ENCODE measurements at regions not wholly inside any gene's neighbourhood (a gene's known extent, or its start where the extent isn't known, plus 50 kb on each side); places are given as distances from the start of the nearest gene placed in this dataset.
"Not testable (repeated sequence)": the region's sequence is repeated elsewhere in the genome, so short reads cannot be mapped to it uniquely, and the experiment has no call there.

DNA sequence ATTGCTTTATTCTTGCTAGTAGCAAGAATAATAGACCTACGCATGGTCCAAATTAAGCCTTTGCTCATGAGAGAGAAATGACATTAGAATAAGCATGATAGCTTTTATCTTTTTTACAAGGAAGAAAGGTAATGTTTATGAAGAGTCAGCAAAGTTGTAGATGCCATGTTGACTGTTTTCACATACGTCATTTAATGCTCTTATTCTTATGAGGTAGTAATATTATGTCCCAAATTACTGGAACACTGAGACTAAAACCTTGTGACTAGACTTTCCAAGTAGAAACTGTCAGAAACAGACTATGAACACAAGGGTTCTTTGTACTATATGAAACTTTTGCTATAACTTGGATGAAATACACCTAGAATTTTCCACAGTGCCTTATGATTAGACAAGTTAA lies 552.8 kb upstream of the SLC8A1 start:
- intact Hi-C loops (cut with DNase I) = no loop called here
- no peak for DNase-seq (ENCODE audit: low spot score)

DNA sequence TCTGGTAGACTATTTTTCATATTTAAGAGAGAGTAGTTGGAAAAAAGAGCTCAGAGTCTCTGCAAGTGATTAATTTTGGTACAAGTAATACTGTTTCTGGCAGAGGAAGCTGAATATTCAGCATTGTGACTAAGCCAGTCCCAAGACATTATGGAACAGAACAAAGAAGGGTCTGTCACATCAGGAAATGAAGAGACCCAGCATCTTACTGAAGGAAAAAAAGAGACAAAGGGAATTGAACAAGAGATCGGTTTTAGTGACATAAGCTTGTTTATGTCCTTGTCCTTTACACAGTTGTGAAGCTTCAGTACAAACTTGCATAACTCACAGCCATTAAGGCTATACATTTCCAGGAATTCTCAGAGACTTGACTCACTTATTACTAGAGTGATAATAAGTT lies 568.5 kb upstream of the SLC8A1 start:
- intact Hi-C loops (cut with DNase I) = no loop called here
- no peak for DNase-seq (ENCODE audit: low spot score)

DNA sequence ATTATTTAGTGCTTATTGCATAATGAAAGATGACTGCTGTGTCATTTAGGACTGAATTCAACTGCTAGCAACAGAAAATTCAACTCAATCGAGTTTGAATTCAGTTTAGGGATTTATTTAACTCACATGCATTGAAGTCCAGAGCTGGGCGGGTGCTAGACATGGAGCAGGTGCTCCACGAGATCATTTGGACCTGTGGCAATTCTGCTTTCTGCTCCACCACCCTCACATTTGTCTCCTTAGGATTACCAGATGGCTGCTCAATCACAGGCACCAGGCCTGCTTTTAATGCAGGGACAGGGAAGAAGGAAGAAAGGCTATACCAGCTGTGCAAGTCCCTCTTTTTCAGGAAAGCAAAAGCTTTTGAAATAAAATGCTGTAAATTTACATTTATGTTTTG lies 572.9 kb upstream of the SLC8A1 start:
- DNase-seq (ENCODE audit: low spot score) = no peak
- intact Hi-C loops (cut with DNase I) = no loop called here

GRCh38 chr2:41026613-41027012 lies 574.7 kb upstream of the SLC8A1 start:
- intact Hi-C loops (cut with DNase I) = no loop called here
- no peak for DNase-seq (ENCODE audit: low spot score)

DNA sequence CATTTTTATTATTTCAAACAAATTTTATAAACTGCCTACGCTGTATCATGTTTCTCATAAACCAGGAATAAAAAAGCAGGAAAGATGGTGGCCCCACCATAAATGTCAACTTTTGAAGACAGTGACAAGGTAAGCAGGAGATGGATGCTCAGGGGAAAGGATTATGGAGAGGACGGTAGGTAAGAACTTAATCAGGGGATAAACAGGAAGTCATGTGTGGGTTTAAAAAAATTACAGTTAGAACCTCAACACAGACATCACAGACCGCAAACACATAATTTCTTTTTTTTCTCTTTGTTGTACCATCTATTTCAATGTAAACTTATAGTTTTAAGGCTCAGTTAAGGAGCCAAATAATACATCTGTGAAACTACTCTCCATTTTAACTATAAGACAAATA lies 575.2 kb upstream of the SLC8A1 start:
- no peak for DNase-seq (ENCODE audit: low spot score)
- intact Hi-C loops (cut with DNase I) = no loop called here

DNA sequence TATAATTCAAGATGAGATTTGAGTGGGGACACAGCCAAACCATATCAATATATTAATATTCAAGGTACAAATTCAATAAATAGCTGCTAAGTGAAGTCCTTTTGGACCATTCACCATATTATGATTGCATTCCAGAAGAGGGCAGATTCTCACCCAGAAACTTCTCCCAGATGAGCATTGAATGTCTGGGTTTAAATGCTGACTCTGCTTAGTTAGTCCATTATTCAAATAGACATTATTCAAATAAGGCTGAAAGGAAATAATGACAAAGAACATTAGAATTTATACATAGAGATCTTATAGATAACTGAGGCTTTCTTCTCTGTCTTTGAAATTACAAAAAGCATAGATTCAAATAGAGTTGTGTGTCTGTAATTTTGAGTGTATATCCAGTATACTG lies 579.4 kb upstream of the SLC8A1 start:
- DNase-seq (ENCODE audit: low spot score) = no peak
- intact Hi-C loops (cut with DNase I) = no loop called here

- intact Hi-C loops (cut with DNase I) = no loop called here
- DNase-seq (ENCODE audit: low spot score) = no peak
These were observed 580.8 kb upstream of the SLC8A1 start for GRCh38 chr2:41032715-41033114.

DNA sequence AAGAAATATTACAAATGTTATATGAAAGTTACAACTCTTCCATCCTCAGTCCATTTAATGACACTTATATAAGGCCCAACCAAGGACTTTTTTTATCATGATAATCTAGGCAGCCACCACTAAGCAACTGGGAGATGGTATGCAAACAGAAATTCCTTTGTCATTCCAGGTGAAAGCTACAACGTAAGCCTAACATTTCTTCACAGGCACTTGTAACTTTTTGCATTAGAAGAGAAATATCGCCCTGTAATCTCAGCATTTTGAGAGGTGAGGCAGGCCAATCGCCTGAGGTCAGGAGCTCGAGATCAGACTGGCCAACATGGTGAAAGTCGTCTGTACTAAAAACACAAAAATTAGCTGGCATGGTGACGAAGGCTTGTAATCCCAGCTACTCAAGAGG lies 581.2 kb upstream of the SLC8A1 start:
- intact Hi-C loops (cut with DNase I) = no loop called here
- no peak for DNase-seq (ENCODE audit: low spot score)

GRCh38 chr2:41038408-41038807 lies 586.5 kb upstream of the SLC8A1 start:
- DNase-seq (ENCODE audit: low spot score) = no peak

GRCh38 chr2:41039750-41040149 lies 587.9 kb upstream of the SLC8A1 start:
- DNase-seq (ENCODE audit: low spot score); intact Hi-C loops (cut with DNase I): not testable (repeated sequence)

More at GRCh38 chr2:41038408-41038807, 586.5 kb upstream of the SLC8A1 start:
- intact Hi-C loops (cut with DNase I) = no loop called here

GRCh38 chr2:41040782-41041520 lies 589.1 kb upstream of the SLC8A1 start:
- intact Hi-C loops (cut with DNase I) = no loop called here
- no peak for DNase-seq (ENCODE audit: low spot score)

GRCh38 chr2:41042343-41042742 lies 590.5 kb upstream of the SLC8A1 start:
- no peak for DNase-seq (ENCODE audit: low spot score)
- intact Hi-C loops (cut with DNase I) = no loop called here

DNA sequence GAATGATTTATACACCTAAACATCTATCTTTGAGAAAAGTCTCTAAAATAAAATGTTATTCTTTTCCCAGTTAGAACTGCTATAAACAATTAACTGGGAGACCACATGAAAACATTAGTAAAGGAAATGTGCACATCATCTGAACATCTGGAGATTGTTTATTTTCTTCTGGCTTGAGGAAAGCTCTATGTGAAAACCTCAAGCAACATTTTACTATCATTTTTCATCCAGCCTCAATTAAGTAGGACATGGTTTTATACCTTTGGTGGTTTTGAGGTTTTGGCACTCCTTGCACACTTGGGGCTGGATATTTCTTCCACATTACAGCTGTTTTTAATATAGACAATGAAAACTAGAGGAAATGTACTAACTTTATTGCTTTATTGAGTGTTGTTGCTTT lies 609.5 kb upstream of the SLC8A1 start:
- no peak for DNase-seq (ENCODE audit: low spot score)
- intact Hi-C loops (cut with DNase I) = no loop called here

GRCh38 chr2:41062336-41062735 lies 610.4 kb upstream of the SLC8A1 start:
- intact Hi-C loops (cut with DNase I) = no loop called here
- DNase-seq (ENCODE audit: low spot score) = no peak

DNA sequence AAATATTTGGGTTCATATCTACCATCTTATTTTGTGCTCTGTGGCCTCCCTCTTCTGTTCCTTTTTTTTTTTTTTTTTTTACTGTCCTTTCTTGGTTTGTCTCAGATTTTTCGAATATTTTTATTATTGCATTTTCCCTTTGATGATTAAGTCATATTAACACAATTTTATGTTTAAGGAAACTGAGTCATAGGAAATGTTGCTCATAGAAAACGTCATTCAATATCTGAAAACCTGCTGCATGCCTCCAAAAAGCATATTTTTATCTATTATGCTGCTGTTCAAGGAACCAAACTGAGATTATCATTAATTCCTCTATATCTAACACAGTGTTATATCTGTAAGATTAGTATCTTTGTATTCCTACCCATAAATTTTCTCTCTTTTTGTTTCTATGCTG lies 614.3 kb upstream of the SLC8A1 start:
- intact Hi-C loops (cut with DNase I) = no loop called here
- DNase-seq (ENCODE audit: low spot score) = no peak

DNA sequence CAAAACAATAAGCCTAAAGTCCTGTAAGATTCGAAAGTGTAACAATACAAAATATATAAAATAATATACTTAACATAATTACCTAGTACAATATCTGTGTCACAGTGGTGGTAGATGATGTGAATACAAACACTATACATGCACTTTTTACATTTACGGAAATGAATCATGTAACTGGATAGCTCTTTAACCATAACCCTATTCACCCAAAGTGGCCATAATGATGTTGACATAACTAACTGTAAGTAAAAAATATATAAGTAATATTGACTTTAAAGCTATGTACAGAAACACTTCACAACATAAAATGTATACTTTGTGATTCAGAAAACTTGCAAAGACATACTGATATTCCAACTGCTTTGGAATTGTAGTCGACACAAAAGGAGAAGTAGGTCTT lies 616.9 kb upstream of the SLC8A1 start:
- intact Hi-C loops (cut with DNase I) = no loop called here
- no peak for DNase-seq (ENCODE audit: low spot score)

DNA sequence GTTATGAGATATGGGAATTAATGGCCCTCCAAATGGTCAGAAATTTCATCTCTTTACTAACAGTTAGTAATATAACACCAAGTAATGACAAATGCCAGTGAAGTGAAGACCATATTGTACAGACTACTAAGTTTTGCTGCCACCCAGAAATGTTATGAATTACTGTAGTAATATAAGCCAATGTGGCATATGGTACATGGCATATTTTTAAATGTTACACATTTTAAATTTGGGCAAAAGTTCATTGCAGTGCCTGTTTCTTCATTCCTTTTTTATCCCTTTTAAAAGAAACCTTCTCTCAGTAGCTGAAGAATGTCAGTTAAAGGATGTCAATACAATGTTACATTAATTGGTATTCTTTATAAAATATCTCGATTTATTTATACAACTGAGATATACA lies 626.5 kb upstream of the SLC8A1 start:
- intact Hi-C loops (cut with DNase I) = no loop called here
- no peak for DNase-seq (ENCODE audit: low spot score)

DNA sequence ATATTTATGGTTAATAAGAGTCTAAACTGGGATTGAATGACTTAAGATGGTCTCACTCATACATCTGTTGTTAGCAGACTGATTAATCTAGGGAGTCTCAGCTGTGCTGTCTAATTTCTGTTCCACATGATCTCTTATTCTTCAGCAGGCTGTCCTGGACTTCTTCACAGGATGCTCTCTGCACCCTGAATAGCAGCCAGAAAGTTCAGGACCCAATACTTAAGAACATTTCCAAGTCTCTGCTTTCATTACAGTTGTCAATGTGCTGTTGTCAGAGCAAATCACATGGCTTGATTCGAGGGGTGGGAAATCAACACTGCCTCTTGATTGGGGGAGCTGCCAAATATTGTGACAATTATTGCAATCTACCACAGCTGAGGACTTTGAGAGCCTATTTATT lies 627.1 kb upstream of the SLC8A1 start:
- DNase-seq (ENCODE audit: low spot score) = no peak
- intact Hi-C loops (cut with DNase I) = no loop called here

DNA sequence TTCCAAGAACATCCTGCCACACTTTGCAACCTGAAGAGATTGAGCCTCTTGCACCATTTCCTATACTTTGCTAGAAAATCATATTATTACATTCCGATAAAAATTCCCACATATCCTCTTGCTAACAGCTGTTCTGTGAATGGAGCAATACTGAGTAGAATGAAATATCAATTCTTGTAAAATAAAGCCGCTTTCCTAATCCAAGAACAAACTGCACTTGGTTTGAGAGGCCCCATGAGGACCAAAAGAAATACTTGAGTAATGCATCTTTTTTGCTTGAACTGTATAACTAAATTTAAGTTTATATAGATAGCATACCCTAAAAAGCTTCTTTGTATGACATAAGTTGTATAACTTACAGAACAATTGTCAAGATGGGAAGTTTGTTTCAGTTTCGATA lies 632.4 kb upstream of the SLC8A1 start:
- DNase-seq (ENCODE audit: low spot score) = no peak
- intact Hi-C loops (cut with DNase I) = no loop called here

DNA sequence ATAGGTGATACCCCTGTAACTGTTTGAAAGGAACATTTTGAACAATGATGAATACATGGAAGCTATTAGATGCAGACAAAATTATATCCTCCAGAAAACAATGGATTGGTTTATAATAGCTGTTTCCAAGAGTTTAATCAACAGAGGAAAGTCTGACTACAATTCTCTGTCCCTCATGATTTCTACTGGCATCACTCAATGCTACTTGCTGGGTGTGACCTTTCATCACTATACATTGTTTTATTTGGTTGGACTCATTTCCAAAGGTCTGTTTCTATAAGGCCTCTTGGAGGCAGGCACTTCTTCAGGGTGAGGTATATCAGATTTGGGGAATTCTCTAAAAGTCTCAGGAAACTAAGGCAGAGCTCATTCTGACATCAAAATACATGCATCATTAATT lies 636.1 kb upstream of the SLC8A1 start:
- intact Hi-C loops (cut with DNase I) = no loop called here
- no peak for DNase-seq (ENCODE audit: low spot score)

GRCh38 chr2:41101281-41101680 lies 649.4 kb upstream of the SLC8A1 start:
- intact Hi-C loops (cut with DNase I) = no loop called here
- no peak for DNase-seq (ENCODE audit: low spot score)

- intact Hi-C loops (cut with DNase I) = no loop called here
- no peak for DNase-seq (ENCODE audit: low spot score)
These were observed 657.9 kb upstream of the SLC8A1 start for GRCh38 chr2:41109744-41110143.

Data from cardiac septum (tissue), 1 donor.